ENCODE measurements at regions not wholly inside any gene's neighbourhood (a gene's known extent, or its start where the extent isn't known, plus 50 kb on each side); places are given as distances from the start of the nearest gene placed in this dataset.

- TF ChIP-seq CTCF (conservative IDR thresholded peaks at IDR 0.05) (no peak), EZH2 (IDR thresholded peaks at IDR 0.05; ENCODE audit: low read depth) (no peak)
Measured at GRCh38 chr20:39503902-39504709, 542.0 kb downstream of the DHX35 start.
